GM13976 (cell line): ENCODE measurements at regions not wholly inside any gene's neighbourhood (a gene's known extent, or its start where the extent isn't known, plus 50 kb on each side); places are given as distances from the start of the nearest gene placed in this dataset.

Source experiments
- DNase-seq: peaks from one replicate; pipeline ENCODE4 v3.0.0; 2012; ENCODE audit warnings: low spot score
- CTCF ChIP-seq: IDR thresholded peaks from 2 replicates; pipeline ENCODE4 v1.5.1; 2012; ENCODE audit warnings: borderline replicate concordance, mild to moderate bottlenecking; ENCODE audit not compliant: insufficient read depth; ENCODE audit errors: extremely low read depth, missing control alignments, control extremely low read depth
- in situ Hi-C: fragments of 300-500 bp; cut with MboI; formaldehyde crosslinking; loops from one replicate; pipeline ENCODE4 v1.12.0; 2022; ENCODE audit warnings: low sequenced_read_pairs, mixed read lengths, inconsistent platforms; ENCODE audit not compliant: unreplicated experiment

- in situ Hi-C loops, result no loop called here
- TF ChIP-seq CTCF, result no peak
- DNase-seq, result no peak
Measured at GRCh38 chr5:25064306-25064705, 419.5 kb upstream of the CDH10 start.

GRCh38 chr5:25060575-25060974, 415.8 kb upstream of the CDH10 start:
- DNase-seq, result no peak
- no peak for TF ChIP-seq CTCF

GRCh38 chr5:25056836-25057235, 412.1 kb upstream of the CDH10 start:
- DNase-seq, result no peak
- in situ Hi-C loops, result no loop called here
- no peak for TF ChIP-seq CTCF

More at GRCh38 chr5:25060575-25060974, 415.8 kb upstream of the CDH10 start:
- in situ Hi-C loops, result no loop called here

- in situ Hi-C loops, result no loop called here
- no peak for DNase-seq
- TF ChIP-seq CTCF, result no peak
Measured at GRCh38 chr5:25033658-25034057, 388.9 kb upstream of the CDH10 start.

- no peak for DNase-seq
- in situ Hi-C loops, result no loop called here
- TF ChIP-seq CTCF, result no peak
Measured at GRCh38 chr5:25029004-25029403, 384.2 kb upstream of the CDH10 start.

- no peak for TF ChIP-seq CTCF
- in situ Hi-C loops, result no loop called here
- DNase-seq, result no peak
Measured at GRCh38 chr5:25027526-25027925, 382.7 kb upstream of the CDH10 start.

- no peak for TF ChIP-seq CTCF
- in situ Hi-C loops, result no loop called here
- DNase-seq, result no peak
Measured at GRCh38 chr5:25027061-25027460, 382.3 kb upstream of the CDH10 start.
